ENCODE measurements at regions not wholly inside any gene's neighbourhood (a gene's known extent, or its start where the extent isn't known, plus 50 kb on each side); places are given as distances from the start of the nearest gene placed in this dataset.

- no peak for DNase-seq
Observed at GRCh38 chr11:115910379-115910778, 406.2 kb upstream of the CADM1 start.

GRCh38 chr11:115906171-115906570 lies 402.0 kb upstream of the CADM1 start:
- no peak for DNase-seq

DNA sequence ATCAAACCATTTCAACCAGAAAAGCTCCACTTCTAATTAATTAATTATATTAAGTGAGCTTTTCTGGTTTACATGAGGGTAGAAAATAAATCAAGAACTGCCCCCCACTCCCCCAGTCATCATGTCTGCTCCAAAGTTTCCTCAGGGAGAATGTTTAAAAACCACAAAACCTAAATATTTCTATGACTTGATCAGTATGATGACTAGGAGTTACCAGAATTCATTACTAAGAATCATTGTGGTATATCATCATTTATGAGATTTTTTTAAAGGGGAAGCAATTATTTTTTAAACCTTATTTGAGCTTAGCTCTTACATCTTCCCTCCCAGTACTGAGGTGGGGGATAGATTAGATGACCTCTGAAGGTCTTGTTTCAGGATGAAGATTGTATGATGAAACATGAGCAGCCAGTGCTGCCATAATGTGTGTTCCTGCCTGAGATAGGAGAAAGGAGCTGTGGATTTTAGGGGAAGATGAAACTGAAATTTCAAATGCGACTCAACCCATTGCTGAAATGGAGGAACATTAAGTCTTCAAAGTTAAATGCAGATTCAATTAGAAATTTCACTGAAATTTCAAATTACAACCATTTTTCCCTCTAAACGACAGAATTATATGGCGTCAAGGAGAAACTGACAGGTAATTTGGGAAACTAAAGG lies 401.3 kb upstream of the CADM1 start:
- no peak for DNase-seq

- DNase-seq, result no peak
Observed at GRCh38 chr11:115903179-115903578, 399.0 kb upstream of the CADM1 start.

GRCh38 chr11:115901069-115901468 lies 396.9 kb upstream of the CADM1 start:
- no peak for DNase-seq

GRCh38 chr11:115900111-115900510 lies 395.9 kb upstream of the CADM1 start:
- no peak for DNase-seq

DNA sequence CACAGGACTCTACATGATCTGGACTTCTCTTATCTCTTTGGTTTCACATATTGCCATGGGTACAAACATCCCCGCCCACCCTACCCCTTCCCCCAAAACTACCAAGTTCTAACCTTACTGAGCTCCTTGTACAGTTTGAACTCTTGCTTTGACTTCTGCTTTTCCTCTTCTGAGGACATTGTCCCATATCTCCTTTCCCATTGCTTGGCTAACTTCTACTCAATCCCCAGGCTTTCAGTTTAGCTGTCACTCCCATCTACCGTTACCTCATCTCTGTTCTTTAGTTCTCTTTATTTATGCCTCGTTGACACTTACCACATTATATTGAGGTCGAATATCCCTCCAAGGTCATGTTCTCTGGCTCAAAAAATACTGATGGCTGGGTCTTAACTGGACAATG lies 393.5 kb upstream of the CADM1 start:
- DNase-seq, result no peak

GRCh38 chr11:115896084-115896483 lies 391.9 kb upstream of the CADM1 start:
- DNase-seq, result no peak

DNA sequence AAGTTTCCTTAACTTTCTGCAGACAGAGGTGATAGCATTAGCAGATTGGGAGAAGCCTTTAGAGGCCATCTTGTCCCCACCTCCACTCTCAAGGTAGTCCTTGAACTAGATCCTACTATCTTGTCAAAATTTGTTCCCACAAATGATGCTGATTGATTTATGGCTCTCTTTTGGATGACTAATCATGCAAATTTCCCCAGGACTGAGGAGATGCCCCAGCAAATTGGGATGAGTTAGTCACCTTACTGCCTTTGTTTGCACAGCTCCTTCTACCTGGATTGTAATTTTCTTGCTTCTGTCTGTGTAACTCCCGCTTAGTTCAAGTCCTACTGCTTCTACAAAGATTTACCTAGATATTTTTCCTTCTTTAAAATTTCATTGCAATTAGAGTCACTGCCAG lies 391.4 kb upstream of the CADM1 start:
- DNase-seq, result no peak

GRCh38 chr11:115894176-115894575 lies 390.0 kb upstream of the CADM1 start:
- no peak for DNase-seq

GRCh38 chr11:115893461-115894099 lies 389.4 kb upstream of the CADM1 start:
- DNase-seq, result no peak

GRCh38 chr11:115892016-115892415 lies 387.8 kb upstream of the CADM1 start:
- DNase-seq, result no peak

- no peak for DNase-seq
Observed at GRCh38 chr11:115891581-115891980, 387.4 kb upstream of the CADM1 start.

DNA sequence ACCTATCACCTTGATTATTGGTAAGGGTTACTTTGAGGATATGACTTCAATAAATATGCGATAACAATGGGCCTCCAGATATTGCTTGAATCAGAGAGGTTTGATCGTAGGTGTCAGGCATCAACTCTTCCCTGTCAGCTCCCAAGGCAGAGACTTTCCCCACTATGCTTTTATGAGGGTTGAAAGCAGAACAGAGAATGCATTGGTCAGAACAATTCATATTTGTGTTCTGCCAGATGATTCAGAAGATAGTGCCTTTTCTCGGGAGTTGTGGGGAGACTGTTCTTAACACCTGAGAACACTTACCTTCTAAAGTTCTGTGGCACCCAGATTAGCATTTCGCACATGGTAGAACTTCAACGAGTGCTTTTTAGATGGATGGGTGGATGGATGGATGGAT lies 386.3 kb upstream of the CADM1 start:
- no peak for DNase-seq

DNA sequence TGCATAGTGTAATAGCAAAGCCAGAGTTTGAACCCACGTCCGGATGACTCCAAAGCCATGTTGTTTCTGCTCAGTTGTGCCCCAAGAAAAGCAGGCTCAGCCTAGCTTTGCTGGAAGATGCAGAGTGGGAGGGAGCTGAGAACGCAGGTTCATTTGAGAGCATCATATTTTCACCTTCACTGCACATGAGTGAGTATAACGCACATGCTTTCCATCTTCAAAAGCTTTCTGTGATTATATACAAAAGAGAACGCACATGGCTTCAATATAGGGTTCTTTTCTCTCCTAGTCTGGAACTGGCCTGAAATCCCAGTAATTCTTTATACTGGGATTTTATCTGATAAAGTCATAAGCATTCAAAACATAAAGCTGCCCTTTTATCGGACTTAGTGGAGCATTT lies 385.5 kb upstream of the CADM1 start:
- DNase-seq, result no peak

GRCh38 chr11:115887727-115888126 lies 383.5 kb upstream of the CADM1 start:
- DNase-seq, result no peak

DNA sequence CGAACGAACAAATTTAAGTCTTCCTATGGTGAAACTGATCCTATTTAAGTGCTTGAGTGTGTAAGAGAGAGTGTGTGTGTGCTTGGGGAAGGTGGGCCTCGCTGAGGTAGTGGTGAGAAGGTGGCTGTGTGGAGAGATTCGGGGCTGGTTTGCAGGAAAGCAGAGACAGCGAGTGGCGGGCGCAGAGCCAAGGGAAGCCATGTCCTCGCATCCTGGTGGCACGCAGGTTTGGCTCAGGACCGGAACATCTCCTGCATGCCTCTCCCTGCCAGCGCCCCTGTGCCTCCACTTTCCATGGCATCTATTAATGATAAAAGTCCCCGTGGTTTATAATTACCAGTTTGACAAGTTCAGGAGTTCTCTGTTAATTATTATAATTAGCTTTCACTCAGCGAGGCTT lies 383.1 kb upstream of the CADM1 start:
- DNase-seq, result no peak

DNA sequence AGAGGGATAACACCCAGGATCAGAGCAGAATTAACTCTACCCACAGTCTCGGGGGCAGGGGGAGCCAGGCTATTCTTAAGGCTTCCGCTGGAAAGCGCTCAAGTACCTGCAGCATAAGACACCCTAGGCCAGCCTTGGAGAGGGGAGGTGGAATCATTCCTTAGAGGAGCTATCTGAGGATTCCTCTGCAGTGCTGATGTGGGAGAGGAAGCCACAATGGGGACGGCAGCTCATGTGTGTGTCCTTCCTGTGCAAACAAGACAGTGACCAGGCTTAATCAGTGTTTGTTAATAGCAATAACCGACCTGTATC lies 382.2 kb upstream of the CADM1 start:
- no peak for DNase-seq

GRCh38 chr11:115885535-115886421 lies 381.6 kb upstream of the CADM1 start:
- no peak for DNase-seq

DNA sequence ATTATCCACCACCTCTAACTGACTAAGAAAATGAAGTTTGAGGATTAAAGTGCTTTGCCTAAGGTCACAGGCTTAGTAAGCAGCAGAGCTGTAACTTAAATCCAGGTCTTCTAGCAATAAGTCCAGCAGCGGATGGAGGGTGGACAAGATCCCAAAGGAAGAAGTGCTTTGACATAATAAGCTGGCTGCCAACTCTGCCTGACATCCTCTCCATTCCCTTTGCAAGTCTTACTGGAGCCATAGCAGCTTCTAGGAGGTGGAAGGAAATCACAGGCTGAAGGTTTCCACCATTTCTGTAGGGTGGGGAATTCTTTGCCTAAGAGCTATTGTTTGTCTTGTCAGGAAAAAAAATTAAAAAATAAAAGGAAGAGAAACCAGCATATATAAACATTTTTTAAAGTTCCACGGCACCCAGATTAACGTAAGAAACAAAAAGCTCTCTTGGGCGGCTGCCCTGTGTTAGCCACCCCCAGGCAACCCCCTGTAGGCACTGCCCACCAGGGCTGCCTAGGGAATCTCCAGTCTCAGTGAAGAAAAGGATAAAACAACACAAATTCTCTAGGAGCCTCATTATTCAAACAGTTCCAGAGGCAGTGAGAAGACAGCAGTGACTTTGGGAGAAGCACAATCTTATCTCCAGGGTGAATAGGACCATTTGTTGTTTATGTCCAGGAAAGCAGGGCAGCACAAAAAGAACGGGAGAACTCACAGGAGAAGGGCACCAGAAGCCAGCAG lies 380.8 kb upstream of the CADM1 start:
- DNase-seq, result no peak

GRCh38 chr11:115874843-115875242 lies 370.6 kb upstream of the CADM1 start:
- no peak for DNase-seq

DNA sequence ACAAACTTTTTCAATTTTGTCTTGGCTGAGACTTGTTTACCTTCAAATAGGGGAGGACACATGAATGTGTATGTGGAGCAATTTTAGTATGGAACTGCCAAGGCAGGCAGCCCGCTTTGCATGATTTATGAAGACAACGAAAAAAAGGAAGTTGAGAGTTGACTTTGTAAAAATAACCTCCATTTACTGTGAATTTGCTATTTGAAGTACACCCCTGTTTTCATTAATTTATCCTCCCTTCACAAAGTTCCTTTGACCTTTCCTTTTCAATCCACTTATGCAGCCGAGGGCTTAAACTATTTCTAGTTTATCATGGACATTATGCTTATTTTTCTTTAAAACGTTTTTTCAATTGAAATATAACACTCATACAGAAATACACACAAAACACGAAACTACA lies 369.6 kb upstream of the CADM1 start:
- no peak for DNase-seq

DNA sequence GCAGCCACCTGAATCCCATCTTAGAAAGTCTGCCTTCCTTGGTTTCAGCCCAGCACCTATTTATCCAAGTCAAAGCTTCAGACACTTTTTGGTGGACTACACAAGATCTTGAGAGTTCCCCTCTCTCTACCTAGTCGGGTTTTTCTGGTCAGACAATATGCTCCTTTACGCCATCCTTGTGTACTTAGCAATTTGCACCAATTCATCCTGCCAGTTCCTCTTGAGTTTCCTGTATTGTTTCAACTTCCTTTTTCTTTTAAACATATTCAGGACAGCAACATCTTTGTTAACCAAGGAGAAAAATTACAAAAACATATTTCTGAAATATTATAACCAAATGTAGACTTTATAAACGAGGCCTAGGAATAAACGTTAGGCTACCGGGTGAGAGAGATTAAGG lies 368.2 kb upstream of the CADM1 start:
- no peak for DNase-seq
